K562 (cell line): ENCODE measurements at regions not wholly inside any gene's neighbourhood (a gene's known extent, or its start where the extent isn't known, plus 50 kb on each side); places are given as distances from the start of the nearest gene placed in this dataset.

Experiments
- ARNT ChIP-seq, 2 experiments: fragments of 450-650 bp; IDR thresholded peaks; 2 replicates each; pipeline ENCODE4 v1.6.1; 2016; ENCODE audit warnings: mild to moderate bottlenecking in 1 of 2
- FOXK1 ChIP-seq: sonication (generic); formaldehyde crosslinking; IDR thresholded peaks from 2 replicates; pipeline ENCODE4 v1.8.0; 2022; ENCODE audit warnings: missing genetic modification reagents, mild to moderate bottlenecking, borderline replicate concordance
- MNT ChIP-seq, 2 experiments: fragments of 450-650 bp; conservative IDR thresholded peaks; 2 replicates each; pipeline ENCODE4 v1.6.1; 2017; ENCODE audit warnings: mild to moderate bottlenecking in 2 of 2, moderate library complexity in 2 of 2
- PRPF4 ChIP-seq: fragments of 200-400 bp; formaldehyde crosslinking; IDR thresholded peaks from one replicate; pipeline ENCODE4 v1.6.1; 2017; ENCODE audit warnings: low read length, low read depth, mild to moderate bottlenecking; ENCODE audit not compliant: insufficient read depth, poor library complexity, severe bottlenecking
- SMAD4 ChIP-seq: fragments of 250-450 bp; sonication (Bioruptor Pico); conservative IDR thresholded peaks from 2 replicates; pipeline ENCODE4 v1.8.0; 2021; ENCODE audit warnings: inconsistent platforms, mild to moderate bottlenecking, moderate library complexity
- ZNF133 ChIP-seq: fragments of 250-450 bp; sonication (Bioruptor Pico); IDR thresholded peaks from 2 replicates; pipeline ENCODE4 v1.4.0; 2020; ENCODE audit warnings: mild to moderate bottlenecking
- ZNF316 ChIP-seq: fragments of 450-650 bp; IDR thresholded peaks from 2 replicates; pipeline ENCODE4 v1.6.1; 2016
- TF ChIP-seq, protein P1 (sequence below), 2 experiments: fragments of 450-650 bp in 1 of 2; sonication (generic) in 1 of 2; formaldehyde crosslinking in 1 of 2; IDR thresholded peaks in 1 of 2; conservative IDR thresholded peaks in 1 of 2; 2 replicates each; pipeline versions ENCODE4 v1.6.1 to v1.8.1; 2016 to 2023; ENCODE audit warnings: mild to moderate bottlenecking in 2 of 2, moderate library complexity in 2 of 2, inconsistent platforms in 1 of 2, missing genetic modification reagents in 1 of 2
- TF ChIP-seq, protein P2 (sequence below): fragments of 450-650 bp; IDR thresholded peaks from 2 replicates; pipeline ENCODE4 v1.6.1; 2016; ENCODE audit warnings: borderline replicate concordance

DNA sequence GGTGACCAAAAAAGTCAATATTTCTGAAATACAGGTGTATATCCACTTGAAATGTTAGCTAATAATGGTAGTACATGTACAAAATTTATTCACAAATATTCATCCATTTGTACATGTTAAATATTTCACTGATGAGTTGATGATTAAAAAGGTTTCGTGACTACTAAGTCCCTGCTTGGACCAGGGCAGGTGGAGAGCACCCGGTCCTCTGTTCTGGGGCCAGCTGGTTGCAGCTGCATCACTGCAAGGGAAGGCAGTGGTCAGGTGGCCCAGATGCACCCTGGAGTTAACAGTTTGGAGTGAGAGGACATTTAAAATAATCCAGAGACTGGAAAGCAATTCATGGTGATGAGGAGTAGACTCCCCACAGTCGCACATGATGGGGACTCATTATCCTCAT is 141.2 kb downstream of the ZBTB18 start (continued):
- TF ChIP-seq, protein P1, sequence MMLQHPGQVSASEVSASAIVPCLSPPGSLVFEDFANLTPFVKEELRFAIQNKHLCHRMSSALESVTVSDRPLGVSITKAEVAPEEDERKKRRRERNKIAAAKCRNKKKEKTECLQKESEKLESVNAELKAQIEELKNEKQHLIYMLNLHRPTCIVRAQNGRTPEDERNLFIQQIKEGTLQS (IDR thresholded peaks at IDR 0.05), result no peak
- TF ChIP-seq, protein P1 (CRISPR knock-in tag; conservative IDR thresholded peaks at IDR 0.05), result no peak
- TF ChIP-seq FOXK1 (no peak), MNT (conservative IDR thresholded peaks at IDR 0.05) (no peak), PRPF4 (no peak), SMAD4 (no peak), ZNF133 (no peak), ARNT (IDR thresholded peaks at IDR 0.05) (no peak), ZNF316 (no peak)
- TF ChIP-seq, protein P2, sequence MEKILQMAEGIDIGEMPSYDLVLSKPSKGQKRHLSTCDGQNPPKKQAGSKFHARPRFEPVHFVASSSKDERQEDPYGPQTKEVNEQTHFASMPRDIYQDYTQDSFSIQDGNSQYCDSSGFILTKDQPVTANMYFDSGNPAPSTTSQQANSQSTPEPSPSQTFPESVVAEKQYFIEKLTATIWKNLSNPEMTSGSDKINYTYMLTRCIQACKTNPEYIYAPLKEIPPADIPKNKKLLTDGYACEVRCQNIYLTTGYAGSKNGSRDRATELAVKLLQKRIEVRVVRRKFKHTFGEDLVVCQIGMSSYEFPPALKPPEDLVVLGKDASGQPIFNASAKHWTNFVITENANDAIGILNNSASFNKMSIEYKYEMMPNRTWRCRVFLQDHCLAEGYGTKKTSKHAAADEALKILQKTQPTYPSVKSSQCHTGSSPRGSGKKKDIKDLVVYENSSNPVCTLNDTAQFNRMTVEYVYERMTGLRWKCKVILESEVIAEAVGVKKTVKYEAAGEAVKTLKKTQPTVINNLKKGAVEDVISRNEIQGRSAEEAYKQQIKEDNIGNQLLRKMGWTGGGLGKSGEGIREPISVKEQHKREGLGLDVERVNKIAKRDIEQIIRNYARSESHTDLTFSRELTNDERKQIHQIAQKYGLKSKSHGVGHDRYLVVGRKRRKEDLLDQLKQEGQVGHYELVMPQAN, result no peak
